ENCODE measurements at regions not wholly inside any gene's neighbourhood (a gene's known extent, or its start where the extent isn't known, plus 50 kb on each side); places are given as distances from the start of the nearest gene placed in this dataset.

DNA sequence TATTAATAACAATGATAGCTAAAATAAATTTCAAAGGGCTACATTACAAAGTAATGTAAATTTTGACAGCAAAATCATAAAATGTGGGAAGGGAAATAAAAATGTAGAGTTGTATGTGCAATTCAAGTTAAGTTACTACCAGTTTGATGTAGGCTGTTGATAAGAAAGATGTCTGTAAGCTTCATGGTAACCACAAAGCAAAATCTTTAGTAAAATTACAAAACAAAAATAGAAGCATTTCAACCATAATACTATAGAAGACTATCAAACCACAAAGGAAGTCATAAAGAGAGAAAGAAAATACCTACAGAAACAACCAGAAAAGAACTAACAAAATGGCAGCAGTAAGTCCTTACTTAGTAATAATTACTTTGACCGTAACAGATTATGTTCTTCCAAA lies 99.1 kb downstream of the C7orf25 start:
- Histone ChIP-seq H3K9me3 (peaks cover 6% of the 10 kb centered on the region), H3K4me3 (no peak overlapping the region), H3K4me1 (ENCODE audit: low read depth) (no peaks in the 10 kb centered on the region), H3K36me3 (ENCODE audit: low read depth) (no peaks in the 10 kb centered on the region)
- TF ChIP-seq, protein P1, sequence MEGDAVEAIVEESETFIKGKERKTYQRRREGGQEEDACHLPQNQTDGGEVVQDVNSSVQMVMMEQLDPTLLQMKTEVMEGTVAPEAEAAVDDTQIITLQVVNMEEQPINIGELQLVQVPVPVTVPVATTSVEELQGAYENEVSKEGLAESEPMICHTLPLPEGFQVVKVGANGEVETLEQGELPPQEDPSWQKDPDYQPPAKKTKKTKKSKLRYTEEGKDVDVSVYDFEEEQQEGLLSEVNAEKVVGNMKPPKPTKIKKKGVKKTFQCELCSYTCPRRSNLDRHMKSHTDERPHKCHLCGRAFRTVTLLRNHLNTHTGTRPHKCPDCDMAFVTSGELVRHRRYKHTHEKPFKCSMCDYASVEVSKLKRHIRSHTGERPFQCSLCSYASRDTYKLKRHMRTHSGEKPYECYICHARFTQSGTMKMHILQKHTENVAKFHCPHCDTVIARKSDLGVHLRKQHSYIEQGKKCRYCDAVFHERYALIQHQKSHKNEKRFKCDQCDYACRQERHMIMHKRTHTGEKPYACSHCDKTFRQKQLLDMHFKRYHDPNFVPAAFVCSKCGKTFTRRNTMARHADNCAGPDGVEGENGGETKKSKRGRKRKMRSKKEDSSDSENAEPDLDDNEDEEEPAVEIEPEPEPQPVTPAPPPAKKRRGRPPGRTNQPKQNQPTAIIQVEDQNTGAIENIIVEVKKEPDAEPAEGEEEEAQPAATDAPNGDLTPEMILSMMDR (IDR thresholded peaks at IDR 0.05): no peak
- ATAC-seq (no peak), DNase-seq (no peak)
- intact Hi-C loops (cut with DNase I, micrococcal nuclease): no loop called here

DNA sequence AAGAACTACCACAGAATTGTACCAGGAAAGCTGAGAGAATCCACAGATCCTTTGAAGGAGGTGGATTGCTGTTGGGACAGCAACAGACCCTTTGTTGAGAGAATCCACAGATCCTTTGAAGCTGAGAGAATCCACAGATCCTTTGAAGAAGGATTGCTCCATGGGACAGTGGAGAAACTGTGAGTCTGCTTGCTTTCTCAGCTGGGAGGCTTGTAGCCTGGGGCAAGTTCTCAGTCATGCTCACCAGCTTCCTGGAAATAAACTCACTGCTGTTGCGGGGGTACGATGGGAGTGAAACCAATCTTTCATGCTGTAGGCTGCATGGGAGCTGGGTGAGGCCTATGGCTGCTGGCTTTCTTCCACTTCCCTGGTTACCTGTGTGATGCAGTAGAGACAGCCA lies 106.3 kb downstream of the C7orf25 start:
- DNase-seq (no peak), ATAC-seq (no peak)
- intact Hi-C loops (cut with DNase I, micrococcal nuclease): no loop called here
- no peak overlapping the region for H3K4me3 ChIP-seq
- no peaks in the 10 kb centered on the region for H3K36me3 ChIP-seq (ENCODE audit: low read depth)
- no peaks in the 10 kb centered on the region for H3K4me1 ChIP-seq (ENCODE audit: low read depth)
- TF ChIP-seq, protein P1 (IDR thresholded peaks at IDR 0.05): no peak
- peaks cover 4% of the 10 kb centered on the region for H3K9me3 ChIP-seq

DNA sequence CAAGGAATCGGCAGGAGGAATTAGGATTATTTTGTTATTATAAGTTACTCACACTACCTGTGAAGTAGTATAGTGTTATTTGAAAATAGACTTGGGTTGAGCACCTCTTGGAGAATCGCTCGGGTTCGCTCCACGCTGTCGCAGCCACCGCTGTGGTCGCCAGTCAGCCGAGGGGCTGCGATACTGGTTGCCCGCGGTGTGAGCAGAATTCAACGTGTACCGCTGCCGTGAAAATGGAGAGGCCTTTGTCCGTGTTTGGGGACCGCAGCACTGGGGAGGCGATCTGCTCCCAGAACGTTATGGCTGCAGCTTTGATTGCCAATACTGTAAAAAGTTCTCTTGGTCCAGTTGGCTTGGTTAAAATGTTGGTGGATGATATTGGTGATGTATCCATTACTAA lies 117.2 kb downstream of the C7orf25 start:
- H3K9me3 ChIP-seq: no peaks in the 10 kb centered on the region
- intact Hi-C loops (cut with DNase I, micrococcal nuclease): no loop called here
- no peak for DNase-seq
- no peak overlapping the region for H3K4me3 ChIP-seq
- no peaks in the 10 kb centered on the region for H3K36me3 ChIP-seq (ENCODE audit: low read depth)
- no peak for ATAC-seq
- TF ChIP-seq, protein P1 (IDR thresholded peaks at IDR 0.05): no peak
- H3K4me1 ChIP-seq (ENCODE audit: low read depth): no peaks in the 10 kb centered on the region

DNA sequence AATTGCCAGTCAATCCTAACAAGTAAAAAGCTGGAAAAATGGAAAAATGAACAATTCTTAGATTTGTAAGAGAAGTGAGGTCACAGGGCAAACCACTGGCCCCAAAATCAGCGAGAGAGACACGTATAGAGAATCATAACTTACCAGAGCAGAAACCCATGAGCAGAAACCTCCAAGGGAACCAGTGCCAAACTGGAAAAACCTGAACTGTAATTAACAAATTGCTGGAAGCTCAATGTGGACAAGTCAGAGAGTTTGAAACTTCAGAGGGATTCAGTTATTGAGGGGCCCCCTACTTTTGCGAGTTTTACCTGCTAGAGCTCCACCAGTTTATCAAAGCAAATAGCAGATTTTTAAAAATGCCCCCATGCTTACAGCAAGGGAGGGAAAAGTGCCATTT lies 119.0 kb downstream of the C7orf25 start:
- Histone ChIP-seq H3K36me3 (ENCODE audit: low read depth) (no peaks in the 10 kb centered on the region), H3K4me3 (no peak overlapping the region), H3K4me1 (ENCODE audit: low read depth) (no peaks in the 10 kb centered on the region), H3K9me3 (no peaks in the 10 kb centered on the region)
- TF ChIP-seq, protein P1 (IDR thresholded peaks at IDR 0.05): no peak
- ATAC-seq: no peak
- intact Hi-C loops (cut with DNase I, micrococcal nuclease): no loop called here
- DNase-seq: no peak

DNA sequence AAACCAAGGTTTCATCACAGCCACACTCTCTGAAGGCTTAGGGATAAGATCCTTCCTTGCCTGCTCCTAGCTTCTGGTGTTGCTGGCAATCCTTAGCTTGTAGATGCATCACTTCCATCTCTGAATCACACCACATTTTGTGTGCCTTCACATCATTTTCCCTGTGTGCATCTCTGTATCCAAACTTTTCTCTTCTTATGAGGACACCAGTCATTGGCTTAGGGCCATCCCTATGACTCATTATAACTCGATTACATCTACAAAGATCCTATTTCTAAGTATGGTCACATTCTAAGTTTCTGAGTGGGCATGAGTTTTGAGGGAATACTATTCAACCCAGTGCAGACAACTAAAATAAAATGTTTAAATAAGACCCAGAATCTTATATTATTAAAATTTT lies 121.7 kb downstream of the C7orf25 start:
- intact Hi-C loops (cut with DNase I, micrococcal nuclease): no loop called here
- Histone ChIP-seq H3K36me3 (ENCODE audit: low read depth) (no peaks in the 10 kb centered on the region), H3K4me3 (no peak overlapping the region), H3K9me3 (no peaks in the 10 kb centered on the region), H3K4me1 (ENCODE audit: low read depth) (no peaks in the 10 kb centered on the region)
- DNase-seq: no peak
- TF ChIP-seq, protein P1 (IDR thresholded peaks at IDR 0.05): no peak
- no peak for ATAC-seq

DNA sequence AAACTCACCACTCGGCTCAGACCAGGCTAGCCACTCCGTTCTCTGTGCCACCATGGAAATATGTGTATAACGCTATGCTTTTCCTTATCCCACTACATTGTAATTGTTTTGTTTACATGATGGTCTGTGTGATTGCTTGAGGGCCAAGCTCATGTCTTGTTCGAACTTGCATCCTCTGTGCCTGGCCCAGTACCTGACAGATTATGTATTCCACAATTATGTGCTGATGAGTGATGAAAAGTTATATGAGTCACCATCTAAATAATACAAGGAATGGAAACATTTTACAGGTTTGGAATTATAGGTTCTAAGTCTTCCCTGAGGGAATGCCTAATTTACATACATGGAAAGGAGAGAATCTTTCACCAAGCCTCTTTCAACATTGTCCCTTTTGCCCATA lies 137.4 kb downstream of the C7orf25 start:
- intact Hi-C loops (cut with DNase I, micrococcal nuclease): no loop called here
- Histone ChIP-seq H3K36me3 (ENCODE audit: low read depth) (no peaks in the 10 kb centered on the region), H3K4me3 (no peak overlapping the region), H3K9me3 (peaks cover 4% of the 10 kb centered on the region), H3K4me1 (ENCODE audit: low read depth) (no peaks in the 10 kb centered on the region)
- ATAC-seq (no peak), DNase-seq (no peak)
- TF ChIP-seq, protein P1 (IDR thresholded peaks at IDR 0.05): no peak

Data from mucosa of descending colon (tissue), 3 donors.